Prostate gland (tissue), 2 donors: ENCODE measurements at regions not wholly inside any gene's neighbourhood (a gene's known extent, or its start where the extent isn't known, plus 50 kb on each side); places are given as distances from the start of the nearest gene placed in this dataset.

Experiments used
- DNase-seq: peaks from one replicate; pipeline ENCODE4 v3.0.0-alpha.2; 2019; ENCODE audit warnings: low spot score
- H3K27ac ChIP-seq, 2 donors: fragments of 200-600 bp; sonication (generic); 2 replicates each; pipeline ENCODE4 v1.5.1; 2017 to 2019
- H3K27me3 ChIP-seq: fragments of 200-600 bp; sonication (generic); replicated peaks from 2 replicates; pipeline ENCODE4 v1.5.1; 2019; ENCODE audit not compliant: insufficient read depth
- H3K36me3 ChIP-seq, 2 donors: fragments of 200-600 bp; sonication (generic); 1 replicate in 1 of 2; 2 replicates in 1 of 2; pipeline versions ENCODE4 v1.5.1 to v1.8.1; 2017 to 2019
- H3K4me1 ChIP-seq: fragments of 200-600 bp; sonication (generic); replicated peaks from 2 replicates; pipeline ENCODE4 v1.5.1; 2019
- H3K4me3 ChIP-seq, 2 donors: fragments of 200-600 bp; sonication (generic); 2 replicates each; pipeline ENCODE4 v1.5.1; 2017 to 2019
- H3K9me3 ChIP-seq: fragments of 200-600 bp; sonication (generic); 2 replicates; pipeline ENCODE4 v1.5.1; 2017
- POLR2A ChIP-seq: fragments of 450-650 bp; IDR thresholded peaks from one replicate; pipeline ENCODE4 v1.6.1; 2016; ENCODE audit warnings: antibody characterized with exemption, mild to moderate bottlenecking
- POLR2AphosphoS5 ChIP-seq: sonication (generic); formaldehyde crosslinking; IDR thresholded peaks from one replicate; pipeline ENCODE4 v1.6.1; 2017; ENCODE audit warnings: antibody characterized with exemption
- whole genome bisulfite sequencing: methylation state at CpG from one replicate; pipeline ENCODE4 v1.1.5; 2018; 5-methylcytosine and 5-hydroxymethylcytosine counted together
- intact Hi-C: fragments of 100-400 bp; cut with DNase I; formaldehyde crosslinking; loops from one replicate; pipeline ENCODE4 v1.14.2; 2022
- TF ChIP-seq, protein P1 (sequence below), 4 experiments: fragments of 200-600 bp in 2 of 4; fragments of 450-650 bp in 2 of 4; sonication (generic) in 2 of 4; IDR thresholded peaks; 1 replicate in 3 of 4; 2 replicates in 1 of 4; pipeline ENCODE4 v1.5.1; 2016 to 2019; ENCODE audit warnings: antibody characterized with exemption in 4 of 4, mild to moderate bottlenecking in 2 of 4, moderate library complexity in 2 of 4

DNA sequence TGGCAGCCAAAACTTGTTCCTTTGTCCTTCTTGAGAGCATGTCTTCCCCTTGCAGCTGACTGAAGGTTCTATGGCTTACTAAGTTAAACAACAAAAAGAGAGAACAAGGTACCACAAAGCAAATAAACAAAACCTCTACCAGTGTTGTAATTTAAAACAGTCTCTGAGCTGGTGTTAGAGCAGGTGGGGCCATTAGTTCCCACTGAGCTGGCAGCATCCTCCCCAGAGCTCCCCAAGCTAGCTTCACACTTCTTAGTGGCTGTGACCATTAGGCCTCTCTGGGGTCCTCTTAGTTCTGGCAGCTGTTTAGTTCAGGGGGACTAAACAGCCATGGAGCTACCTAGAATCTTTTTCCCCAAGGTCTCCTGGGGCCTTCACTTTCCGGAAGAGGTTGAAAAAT, 128.6 kb upstream of the ELL2 start:
- intact Hi-C loops, result no loop called here
- WGBS, result 81% methylated on average over 1 of the region's 1 CpG
- no peak for DNase-seq
- Histone ChIP-seq H3K27ac (no peak overlapping the region), H3K4me1 (no peaks in the 10 kb centered on the region), H3K9me3 (no peaks in the 10 kb centered on the region), H3K27me3 (no peaks in the 10 kb centered on the region), H3K4me3 (no peak overlapping the region), H3K36me3 (no peaks in the 10 kb centered on the region)
- TF ChIP-seq, protein P1, sequence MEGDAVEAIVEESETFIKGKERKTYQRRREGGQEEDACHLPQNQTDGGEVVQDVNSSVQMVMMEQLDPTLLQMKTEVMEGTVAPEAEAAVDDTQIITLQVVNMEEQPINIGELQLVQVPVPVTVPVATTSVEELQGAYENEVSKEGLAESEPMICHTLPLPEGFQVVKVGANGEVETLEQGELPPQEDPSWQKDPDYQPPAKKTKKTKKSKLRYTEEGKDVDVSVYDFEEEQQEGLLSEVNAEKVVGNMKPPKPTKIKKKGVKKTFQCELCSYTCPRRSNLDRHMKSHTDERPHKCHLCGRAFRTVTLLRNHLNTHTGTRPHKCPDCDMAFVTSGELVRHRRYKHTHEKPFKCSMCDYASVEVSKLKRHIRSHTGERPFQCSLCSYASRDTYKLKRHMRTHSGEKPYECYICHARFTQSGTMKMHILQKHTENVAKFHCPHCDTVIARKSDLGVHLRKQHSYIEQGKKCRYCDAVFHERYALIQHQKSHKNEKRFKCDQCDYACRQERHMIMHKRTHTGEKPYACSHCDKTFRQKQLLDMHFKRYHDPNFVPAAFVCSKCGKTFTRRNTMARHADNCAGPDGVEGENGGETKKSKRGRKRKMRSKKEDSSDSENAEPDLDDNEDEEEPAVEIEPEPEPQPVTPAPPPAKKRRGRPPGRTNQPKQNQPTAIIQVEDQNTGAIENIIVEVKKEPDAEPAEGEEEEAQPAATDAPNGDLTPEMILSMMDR (IDR thresholded peaks at IDR 0.05), result no peak
- TF ChIP-seq POLR2AphosphoS5, result no peak
- no peak for TF ChIP-seq POLR2A

DNA sequence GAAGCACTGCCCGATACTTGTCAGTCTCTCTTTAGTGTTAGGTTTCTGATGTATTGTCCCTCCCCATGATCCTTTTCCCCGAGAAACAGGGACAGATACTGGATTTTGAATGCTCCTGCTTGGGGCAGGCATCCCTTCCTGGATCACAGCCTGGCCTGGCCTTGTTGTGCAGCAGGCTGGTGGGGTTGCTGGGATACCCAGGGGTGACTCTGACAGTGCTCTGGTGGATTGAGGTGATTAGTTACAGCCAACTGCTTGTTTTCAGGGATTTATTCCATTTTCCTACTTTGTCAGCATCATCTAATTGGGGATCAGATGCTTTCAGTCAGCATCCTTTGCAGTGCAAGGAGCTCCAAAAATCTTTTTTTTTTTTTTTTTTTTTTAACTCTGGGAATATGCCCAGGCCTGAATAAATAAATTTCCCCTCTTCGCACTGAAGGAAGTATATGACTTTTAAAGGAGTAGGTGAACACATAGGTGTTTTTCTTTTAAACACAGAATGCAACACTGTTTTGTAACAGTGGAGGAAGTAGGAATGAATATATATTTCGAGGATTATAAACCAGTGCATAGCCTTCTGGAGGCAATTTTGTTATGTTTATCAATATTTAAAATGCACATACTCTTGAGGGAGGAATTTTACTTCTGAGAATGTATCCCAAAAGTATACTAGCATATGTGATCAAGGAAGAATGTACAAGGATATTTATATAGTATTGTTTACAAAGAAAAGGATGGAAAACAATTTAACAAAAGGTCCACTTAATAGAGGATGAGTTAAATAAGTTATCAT, 127.3 kb upstream of the ELL2 start:
- Histone ChIP-seq H3K36me3 (no peaks in the 10 kb centered on the region), H3K4me1 (no peaks in the 10 kb centered on the region), H3K27ac (no peak overlapping the region), H3K9me3 (no peaks in the 10 kb centered on the region), H3K27me3 (no peaks in the 10 kb centered on the region), H3K4me3 (no peak overlapping the region)
- no peak for DNase-seq
- 71% methylated on average over 4 of the region's 4 CpGs for WGBS
- intact Hi-C loops, result no loop called here
- no peak for TF ChIP-seq POLR2A
- no peak for TF ChIP-seq POLR2AphosphoS5
- TF ChIP-seq, protein P1 (IDR thresholded peaks at IDR 0.05), result no peak

DNA sequence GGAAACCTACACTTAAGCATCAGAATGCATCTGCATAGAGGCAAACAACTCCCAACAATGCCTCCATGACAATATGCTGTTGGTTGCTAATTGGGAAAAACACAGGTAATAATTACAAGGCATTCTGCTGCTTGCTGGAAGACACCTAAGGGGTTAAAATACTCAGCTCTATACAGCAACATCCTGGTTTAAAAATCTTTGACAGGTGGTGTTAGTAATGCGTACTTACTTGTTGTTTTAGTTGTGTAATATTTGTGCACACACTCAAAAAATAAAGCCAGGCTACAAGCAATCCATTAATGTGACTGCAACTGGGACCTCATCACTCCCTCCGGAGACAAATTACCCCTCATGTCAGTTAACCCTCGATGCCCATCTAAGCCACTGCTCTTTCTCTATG, 126.3 kb upstream of the ELL2 start:
- no peak for DNase-seq
- no peak for TF ChIP-seq POLR2AphosphoS5
- no peak for TF ChIP-seq POLR2A
- TF ChIP-seq, protein P1 (IDR thresholded peaks at IDR 0.05), result no peak
- 57% methylated on average over 3 of the region's 3 CpGs for WGBS
- Histone ChIP-seq H3K27ac (no peak overlapping the region), H3K9me3 (no peaks in the 10 kb centered on the region), H3K4me3 (no peak overlapping the region), H3K4me1 (no peaks in the 10 kb centered on the region), H3K27me3 (no peaks in the 10 kb centered on the region), H3K36me3 (no peaks in the 10 kb centered on the region)
- intact Hi-C loops, result no loop called here

DNA sequence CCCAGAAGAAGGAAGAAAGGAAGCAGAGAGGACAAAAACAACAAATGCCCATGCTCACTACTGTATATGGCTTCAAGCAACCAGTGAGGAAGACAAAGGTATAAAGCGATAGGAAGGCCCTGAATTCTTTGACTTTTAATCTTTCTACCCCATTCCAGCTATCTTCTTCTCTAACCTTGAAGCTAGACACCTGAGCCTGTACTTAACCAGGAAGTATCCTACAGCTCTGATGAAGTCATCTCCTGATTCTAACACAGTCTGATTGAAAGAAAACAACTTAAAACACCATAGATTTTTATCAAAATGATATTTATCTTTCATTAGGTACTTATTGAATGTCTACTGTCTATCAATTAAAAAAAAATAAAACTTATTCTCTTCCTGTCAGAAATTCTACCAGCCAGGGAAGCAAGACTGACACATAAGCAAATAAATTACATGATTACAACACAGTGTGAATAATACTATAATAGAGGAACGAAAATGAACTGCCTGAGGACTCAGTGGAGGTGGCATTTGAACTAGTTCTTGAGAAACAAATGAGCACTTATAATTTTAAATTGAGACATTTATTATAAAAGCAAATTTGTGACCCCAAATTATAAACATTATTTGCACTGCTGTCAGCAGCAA, 123.3 kb upstream of the ELL2 start:
- intact Hi-C loops, result no loop called here
- H3K4me1 ChIP-seq, result no peaks in the 10 kb centered on the region
- no peak overlapping the region for H3K27ac ChIP-seq
- TF ChIP-seq, protein P1 (IDR thresholded peaks at IDR 0.05), result no peak
- TF ChIP-seq POLR2A (no peak), POLR2AphosphoS5 (no peak)
- no peak overlapping the region for H3K4me3 ChIP-seq
- WGBS, result 64% methylated on average over 2 of the region's 2 CpGs
- no peaks in the 10 kb centered on the region for H3K36me3 ChIP-seq
- H3K27me3 ChIP-seq, result no peaks in the 10 kb centered on the region
- DNase-seq, result no peak
- H3K9me3 ChIP-seq, result no peaks in the 10 kb centered on the region

DNA sequence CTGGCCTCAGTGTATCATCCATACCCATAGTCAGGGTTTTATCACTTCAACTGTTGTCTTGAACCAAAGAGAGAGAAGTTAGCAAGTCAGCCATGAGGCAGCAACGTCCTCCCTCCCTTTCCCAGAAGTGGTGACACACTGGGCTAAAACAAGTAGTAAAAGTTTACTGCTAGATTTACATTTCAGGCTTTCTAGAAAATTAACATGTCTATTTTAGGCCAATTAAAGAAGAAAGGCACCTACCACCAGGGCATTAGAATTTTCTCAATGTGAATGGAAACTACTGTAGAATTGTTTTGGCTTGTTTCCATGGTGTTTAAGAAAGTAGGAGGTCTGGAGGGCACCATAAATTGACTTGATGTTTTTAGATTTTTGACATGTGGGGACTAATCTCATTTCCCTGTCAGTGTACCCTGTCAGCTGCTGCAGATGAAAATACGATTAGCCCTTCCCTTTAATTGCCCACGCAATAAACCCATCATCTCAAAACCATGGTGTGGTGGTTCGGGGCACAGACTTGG, 121.8 kb upstream of the ELL2 start:
- 14% methylated on average over 4 of the region's 4 CpGs for WGBS
- TF ChIP-seq POLR2A (no peak), POLR2AphosphoS5 (no peak)
- TF ChIP-seq, protein P1 (IDR thresholded peaks at IDR 0.05), result no peak
- Histone ChIP-seq H3K9me3 (no peaks in the 10 kb centered on the region), H3K27me3 (no peaks in the 10 kb centered on the region), H3K27ac (no peak overlapping the region), H3K4me1 (no peaks in the 10 kb centered on the region), H3K4me3 (no peak overlapping the region), H3K36me3 (no peaks in the 10 kb centered on the region)
- intact Hi-C loops, result no loop called here
- DNase-seq, result no peak
